ENCODE measurements at regions not wholly inside any gene's neighbourhood (a gene's known extent, or its start where the extent isn't known, plus 50 kb on each side); places are given as distances from the start of the nearest gene placed in this dataset.

DNA sequence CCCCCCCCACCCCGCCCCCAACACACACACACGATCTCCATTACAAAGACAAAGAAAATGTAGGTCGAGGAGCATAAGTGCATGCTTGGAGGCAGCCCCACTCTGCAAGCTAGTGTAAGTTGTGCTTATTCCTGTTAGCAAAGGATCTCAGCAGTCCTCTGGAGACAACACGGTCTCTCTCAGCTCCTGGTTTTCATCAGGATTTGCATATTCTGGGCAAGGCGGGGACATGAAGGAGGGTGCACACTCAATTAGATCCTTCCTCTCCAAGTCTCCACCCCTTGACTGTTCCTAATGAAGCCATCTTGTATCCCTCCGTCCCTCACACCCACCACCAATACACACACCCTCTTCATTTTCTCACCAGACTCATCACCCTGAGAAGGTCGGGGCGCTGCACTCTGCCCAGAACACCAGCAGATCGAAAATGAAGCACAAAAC is 63.8 kb downstream of the MRPL46 start:
- no peak for DNase-seq

- DNase-seq, result no peak
Observed at GRCh38 chr15:88401996-88402656, 65.1 kb downstream of the MRPL46 start.

GRCh38 chr15:88401251-88401995 is 65.8 kb downstream of the MRPL46 start:
- no peak for DNase-seq

DNA sequence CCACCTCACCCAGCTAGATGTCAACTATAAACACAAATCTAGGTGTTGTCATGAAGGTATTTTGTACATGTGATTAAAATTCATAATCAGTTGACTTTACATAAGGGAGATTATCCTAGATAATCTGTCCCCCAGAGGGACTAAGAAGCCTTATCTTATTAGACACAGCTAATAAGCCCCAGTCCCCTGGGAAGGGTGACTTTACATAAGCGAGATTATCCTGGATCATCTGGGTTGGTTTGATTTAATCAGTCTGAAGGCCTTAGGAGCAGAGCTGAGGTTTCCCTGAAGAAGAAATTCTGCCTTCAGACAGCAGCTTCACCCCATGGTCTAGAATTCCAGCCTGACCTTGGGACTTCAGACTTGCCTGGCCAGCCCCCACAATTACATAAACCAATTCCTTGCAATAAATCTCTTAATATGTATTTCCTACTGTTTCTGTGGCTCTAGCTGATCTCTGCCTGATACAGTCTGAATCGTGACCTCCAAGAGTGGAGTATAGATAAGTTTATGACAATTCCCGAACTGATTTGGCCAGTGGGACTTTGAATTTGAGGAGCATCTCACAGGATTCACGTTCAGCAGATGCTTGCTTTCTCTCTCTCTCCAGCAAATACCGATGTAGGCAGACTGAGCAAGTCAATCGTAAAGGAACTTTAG is 66.5 kb downstream of the MRPL46 start:
- no peak for DNase-seq

GRCh38 chr15:88400084-88400483 is 67.1 kb downstream of the MRPL46 start:
- no peak for DNase-seq

GRCh38 chr15:88399021-88399685 is 68.0 kb downstream of the MRPL46 start:
- no peak for DNase-seq

- DNase-seq, result no peak
Observed at GRCh38 chr15:88398011-88398410, 69.2 kb downstream of the MRPL46 start.

DNA sequence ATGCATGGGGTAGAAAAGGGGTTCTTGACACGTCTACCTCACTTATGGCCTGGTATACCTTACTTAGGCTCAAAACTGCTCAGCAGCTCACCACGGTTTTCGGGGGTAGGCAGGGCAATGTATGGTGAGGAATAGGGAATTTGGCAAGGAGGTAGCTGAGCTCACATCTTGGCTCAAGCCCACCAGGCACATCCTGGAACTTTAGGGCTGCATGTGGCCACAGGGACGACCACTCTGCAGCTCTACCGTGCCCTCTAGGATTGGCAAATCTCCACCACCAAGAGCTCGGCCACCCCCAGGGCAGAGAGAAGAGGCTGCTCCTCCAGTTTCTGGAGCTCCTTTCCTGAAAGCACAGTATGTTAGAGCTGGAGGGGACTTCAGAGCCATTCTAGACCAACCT is 69.7 kb downstream of the MRPL46 start:
- DNase-seq, result no peak

DNA sequence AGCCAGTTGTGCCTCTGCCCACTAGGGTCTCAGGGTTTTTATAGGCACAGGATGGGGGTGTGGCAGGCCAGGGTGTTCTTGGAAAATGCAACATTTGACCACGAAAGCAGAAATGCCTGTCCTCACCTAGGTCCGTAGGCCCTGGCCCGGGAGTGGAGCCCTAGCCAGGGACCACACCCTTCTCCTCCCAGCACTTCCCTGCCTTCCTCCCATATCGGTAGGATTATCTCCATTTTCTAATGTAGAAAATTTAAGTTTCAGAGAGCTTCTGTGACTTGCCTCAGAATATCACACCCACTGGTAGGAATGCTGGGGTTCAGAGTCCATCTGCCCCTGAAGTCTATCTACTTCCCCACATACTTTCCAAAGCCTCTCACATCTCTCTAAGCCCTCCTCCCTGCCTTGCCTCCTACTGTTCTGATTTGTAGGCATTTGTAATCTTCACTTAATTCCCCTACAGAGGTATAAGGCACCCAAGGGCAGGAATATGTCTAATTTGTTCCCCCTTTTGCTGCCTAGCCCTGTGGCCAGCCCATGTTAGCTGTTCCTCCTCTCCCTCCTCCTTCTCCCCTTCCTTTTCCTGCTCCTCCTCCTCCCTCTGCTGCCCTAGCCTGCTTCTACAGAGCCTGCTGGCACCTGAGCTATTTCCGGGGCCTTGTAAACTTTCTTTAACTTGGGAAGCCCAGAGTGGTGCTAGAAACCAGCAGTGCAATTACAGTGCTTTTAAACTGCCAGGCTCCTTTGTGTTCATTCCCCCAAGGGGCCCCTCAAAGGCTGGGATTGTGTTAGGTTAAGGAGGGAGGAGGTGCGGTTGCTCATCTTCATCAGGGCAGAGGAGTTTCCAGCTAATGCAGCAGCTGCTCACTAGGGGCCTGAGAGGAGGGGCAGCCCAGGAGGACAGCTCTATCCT is 71.1 kb downstream of the MRPL46 start:
- no peak for DNase-seq

DNA sequence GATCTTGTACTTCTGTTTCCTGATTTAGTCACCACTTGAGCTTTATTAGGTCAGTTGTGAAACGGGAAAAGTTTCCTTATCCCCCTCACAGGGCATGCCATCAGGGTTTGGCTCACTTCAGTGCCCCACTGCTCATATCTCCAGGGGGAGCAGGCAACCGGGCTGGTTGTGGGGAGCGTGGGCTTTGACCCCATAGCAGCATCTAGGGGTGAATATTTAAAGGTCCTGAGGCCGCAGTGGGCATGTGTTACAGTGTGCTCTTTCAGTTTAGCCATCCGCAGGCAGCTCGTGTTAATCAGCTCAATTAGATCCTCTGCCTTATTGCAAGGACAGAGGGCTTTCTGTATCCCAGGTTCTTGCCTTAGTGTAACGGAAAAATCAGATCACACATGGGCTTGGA is 71.9 kb downstream of the MRPL46 start:
- DNase-seq, result no peak

GRCh38 chr15:88394553-88395145 is 72.5 kb downstream of the MRPL46 start:
- DNase-seq, result no peak

GRCh38 chr15:88393719-88394519 is 73.3 kb downstream of the MRPL46 start:
- no peak for DNase-seq

DNA sequence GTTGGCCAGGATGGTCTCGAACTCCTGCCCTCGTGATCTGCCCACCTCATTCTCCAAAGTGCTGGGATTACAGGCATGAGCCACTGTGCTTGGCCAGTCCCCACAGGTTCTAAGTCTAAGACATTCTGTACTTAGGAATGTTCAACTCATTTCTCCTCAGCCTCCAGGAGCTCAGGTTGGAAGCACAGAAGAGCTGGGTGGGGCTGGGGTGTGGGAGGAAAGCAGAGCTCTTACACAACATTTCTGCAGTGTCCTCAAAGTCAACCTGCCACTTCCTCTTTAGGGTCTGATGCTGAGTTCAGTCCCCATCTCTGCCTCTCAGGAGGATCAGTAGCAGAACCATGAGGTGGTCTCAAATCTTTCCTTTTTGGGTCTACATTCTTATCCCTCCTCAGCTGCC is 75.5 kb downstream of the MRPL46 start:
- no peak for DNase-seq

DNA sequence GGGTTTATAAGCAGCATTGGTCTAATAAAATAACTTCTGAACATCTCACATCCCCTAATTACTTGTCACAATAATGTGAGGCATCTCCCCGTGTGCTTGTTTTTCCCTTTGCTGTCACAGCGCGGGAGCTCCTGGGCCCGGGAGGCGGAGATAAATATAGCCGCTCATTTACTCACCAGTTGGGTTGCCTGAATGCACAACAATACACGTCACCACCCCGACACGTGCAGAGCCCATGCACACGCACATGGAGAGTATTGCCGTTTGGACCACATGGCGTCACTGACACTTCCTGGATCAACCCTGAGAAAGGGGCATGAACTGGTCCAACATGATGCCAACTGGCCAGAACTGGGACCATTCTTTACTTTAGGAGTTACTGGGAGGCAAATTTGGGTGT is 76.2 kb downstream of the MRPL46 start:
- DNase-seq, result no peak

DNA sequence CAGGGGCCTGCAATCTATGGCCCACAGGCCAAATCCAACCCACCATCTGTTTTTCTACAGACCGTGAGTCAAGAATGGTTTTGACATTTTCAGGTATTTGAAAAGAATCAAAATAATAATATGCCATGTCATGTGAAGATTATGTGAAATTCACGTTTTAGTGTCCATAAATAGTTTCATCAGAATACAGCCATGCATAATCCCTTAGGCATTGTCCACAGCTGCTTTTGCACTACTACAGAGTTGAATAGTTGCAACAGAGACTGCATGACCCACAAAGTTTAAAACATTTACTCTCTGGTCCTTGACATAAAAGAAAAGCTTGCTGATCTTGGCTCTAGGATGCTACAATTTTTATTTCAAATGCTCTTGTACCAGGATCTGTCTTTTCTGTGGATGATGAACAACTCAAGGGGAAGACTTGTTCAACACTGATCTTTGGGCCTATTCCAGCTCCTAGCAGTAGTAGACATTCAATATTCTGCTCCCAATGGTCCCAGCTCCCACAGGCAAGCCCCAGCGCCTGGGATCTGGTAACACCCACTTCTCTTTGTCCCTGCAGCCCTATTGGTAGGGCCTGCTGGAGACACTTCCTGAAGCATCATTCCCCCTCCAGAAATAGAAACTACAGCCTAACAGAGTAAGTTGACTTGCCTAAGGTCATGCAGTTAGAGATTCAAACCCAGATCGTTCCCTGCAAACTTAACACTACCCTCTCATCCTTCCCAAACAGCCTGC is 76.9 kb downstream of the MRPL46 start:
- DNase-seq, result no peak

DNA sequence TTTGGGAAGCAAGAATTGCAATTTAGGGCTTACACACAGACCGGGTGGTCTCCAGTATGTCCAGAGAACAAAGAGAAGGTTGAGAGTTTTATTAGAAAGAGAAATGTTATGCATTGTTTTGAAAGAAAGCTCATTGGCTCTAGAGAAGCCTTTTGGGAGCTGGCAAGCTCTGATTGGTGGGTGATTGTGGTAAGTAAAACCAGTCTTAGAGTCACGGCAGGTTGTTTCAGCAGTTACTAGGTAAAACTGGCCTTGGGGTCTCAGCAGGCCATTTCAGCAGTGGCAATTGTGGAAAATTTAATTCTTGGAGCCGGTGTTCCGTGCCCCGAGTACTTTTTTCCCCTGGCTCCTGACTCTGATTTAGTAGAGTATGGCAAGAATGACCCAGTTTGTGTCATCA is 78.1 kb downstream of the MRPL46 start:
- no peak for DNase-seq

DNA sequence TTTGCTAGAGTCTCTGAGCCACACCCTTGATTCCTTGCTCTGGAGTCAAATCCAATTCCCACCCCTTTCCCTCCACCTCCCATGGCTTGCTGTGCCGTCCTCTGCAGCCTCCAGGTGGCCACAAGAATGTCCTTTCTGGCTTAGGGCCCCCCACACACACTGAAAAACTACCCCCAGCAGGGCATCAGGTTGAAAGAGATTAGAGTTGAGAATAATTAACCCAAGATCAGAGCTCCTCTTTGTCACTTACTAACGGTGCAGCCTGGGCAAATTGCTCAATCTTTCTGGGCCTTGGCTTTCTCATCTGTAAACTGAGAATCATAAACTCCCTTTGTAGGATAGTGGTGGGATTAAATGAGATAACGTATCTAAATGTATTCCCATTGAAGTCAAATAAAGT is 78.5 kb downstream of the MRPL46 start:
- no peak for DNase-seq

- DNase-seq, result no peak
Observed at GRCh38 chr15:88385078-88385700, 82.0 kb downstream of the MRPL46 start.

GRCh38 chr15:88383354-88383753 is 83.8 kb downstream of the MRPL46 start:
- no peak for DNase-seq

DNA sequence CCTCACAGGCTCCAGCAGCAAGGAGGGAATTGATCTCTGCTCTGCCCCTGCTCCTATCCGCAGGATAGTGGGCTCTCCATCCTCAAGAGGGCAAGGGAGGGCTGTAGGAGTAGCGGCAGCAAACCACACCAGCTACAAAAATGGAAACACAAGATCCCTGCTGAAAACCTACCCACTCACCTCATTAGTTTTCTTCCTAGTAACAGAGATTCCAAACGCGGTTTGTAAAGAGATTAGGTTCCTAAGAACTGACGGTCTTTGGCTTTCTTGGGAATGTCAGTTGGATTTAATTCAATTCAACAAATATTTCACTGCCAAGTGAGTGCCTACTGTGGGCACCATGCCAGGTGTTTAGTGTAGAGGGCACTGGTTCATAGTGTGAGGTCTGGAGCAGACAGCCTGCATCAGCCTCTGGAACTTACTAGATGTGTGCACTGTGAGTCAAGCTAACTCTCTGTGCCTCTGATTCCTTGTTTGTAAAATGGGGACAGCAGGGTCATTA is 84.7 kb downstream of the MRPL46 start:
- no peak for DNase-seq
